DND-41 (cell line): ENCODE measurements at regions not wholly inside any gene's neighbourhood (a gene's known extent, or its start where the extent isn't known, plus 50 kb on each side); places are given as distances from the start of the nearest gene placed in this dataset.

Experiments used
- CTCF ChIP-seq: IDR thresholded peaks from 2 replicates; pipeline ENCODE4 v1.5.1; 2012; ENCODE audit warnings: borderline replicate concordance, low read length, moderate library complexity, mild to moderate bottlenecking; ENCODE audit not compliant: poor library complexity, severe bottlenecking; ENCODE audit errors: extremely low read depth
- EZH2 ChIP-seq: IDR thresholded peaks from 3 replicates; pipeline ENCODE4 v1.6.1; 2012; ENCODE audit warnings: borderline replicate concordance, low read depth, mild to moderate bottlenecking, moderate library complexity, low read length, inconsistent platforms; ENCODE audit not compliant: severe bottlenecking

GRCh38 chr1:8217011-8217711, 100.8 kb upstream of the SLC45A1 start:
- TF ChIP-seq CTCF (no peak), EZH2 (no peak)
